ENCODE measurements at regions not wholly inside any gene's neighbourhood (a gene's known extent, or its start where the extent isn't known, plus 50 kb on each side); places are given as distances from the start of the nearest gene placed in this dataset.
"Not testable (repeated sequence)": the region's sequence is repeated elsewhere in the genome, so short reads cannot be mapped to it uniquely, and the experiment has no call there.

- DNase-seq (ENCODE audit: low read depth): no peak
Measured at GRCh38 chr13:40340368-40341095, 325.9 kb downstream of the FOXO1 start.

- DNase-seq (ENCODE audit: low read depth): no peak
Measured at GRCh38 chr13:40341096-40341471, 325.4 kb downstream of the FOXO1 start.

- DNase-seq (ENCODE audit: low read depth): no peak
Measured at GRCh38 chr13:40341501-40341900, 324.9 kb downstream of the FOXO1 start.

- no peak for DNase-seq (ENCODE audit: low read depth)
Measured at GRCh38 chr13:40342461-40342860, 324.0 kb downstream of the FOXO1 start.

GRCh38 chr13:40342901-40343300 is 323.5 kb downstream of the FOXO1 start:
- DNase-seq (ENCODE audit: low read depth): no peak

GRCh38 chr13:40343550-40344269 is 322.7 kb downstream of the FOXO1 start:
- no peak for DNase-seq (ENCODE audit: low read depth)

- no peak for DNase-seq (ENCODE audit: low read depth)
Measured at GRCh38 chr13:40344270-40345148, 321.9 kb downstream of the FOXO1 start.

- DNase-seq (ENCODE audit: low read depth): no peak
Measured at GRCh38 chr13:40345149-40345514, 321.3 kb downstream of the FOXO1 start.

- DNase-seq (ENCODE audit: low read depth): no peak
Measured at GRCh38 chr13:40345654-40346372, 320.6 kb downstream of the FOXO1 start.

GRCh38 chr13:40346592-40346991 is 319.8 kb downstream of the FOXO1 start:
- no peak for DNase-seq (ENCODE audit: low read depth)

GRCh38 chr13:40348096-40348679 is 318.3 kb downstream of the FOXO1 start:
- DNase-seq (ENCODE audit: low read depth): no peak

GRCh38 chr13:40350283-40350992 is 316.0 kb downstream of the FOXO1 start:
- DNase-seq (ENCODE audit: low read depth): no peak

GRCh38 chr13:40351537-40352379 is 314.7 kb downstream of the FOXO1 start:
- no peak for DNase-seq (ENCODE audit: low read depth)

GRCh38 chr13:40352380-40352778 is 314.1 kb downstream of the FOXO1 start:
- DNase-seq (ENCODE audit: low read depth): no peak

- no peak for DNase-seq (ENCODE audit: low read depth)
Measured at GRCh38 chr13:40352802-40353562, 313.5 kb downstream of the FOXO1 start.

GRCh38 chr13:40355126-40355724 is 311.2 kb downstream of the FOXO1 start:
- DNase-seq (ENCODE audit: low read depth): no peak

GRCh38 chr13:40356011-40356410 is 310.4 kb downstream of the FOXO1 start:
- DNase-seq (ENCODE audit: low read depth): no peak

- not testable (repeated sequence) for DNase-seq (ENCODE audit: low read depth)
Measured at GRCh38 chr13:40356458-40356857, 310.0 kb downstream of the FOXO1 start.

- DNase-seq (ENCODE audit: low read depth): no peak
Measured at GRCh38 chr13:40362502-40362901, 303.9 kb downstream of the FOXO1 start.
